Activated naive CD4-positive, alpha-beta T cell treated with anti-CD3 and anti-CD28 coated beads, Interleukin-2, amount 50 U/mL, for 24 hours (primary cell): ENCODE measurements at regions not wholly inside any gene's neighbourhood (a gene's known extent, or its start where the extent isn't known, plus 50 kb on each side); places are given as distances from the start of the nearest gene placed in this dataset.

ENCODE experiments used
- H3K27ac Mint-ChIP-seq: one replicate; pipeline ENCODE4 v1.8.0; 2021; ENCODE audit warnings: mild to moderate bottlenecking, mixed read lengths
- H3K27me3 Mint-ChIP-seq: one replicate; pipeline ENCODE4 v1.8.0; 2021; ENCODE audit warnings: mixed read lengths
- H3K36me3 Mint-ChIP-seq: one replicate; pipeline ENCODE4 v1.8.0; 2021; ENCODE audit warnings: mixed read lengths
- H3K4me1 Mint-ChIP-seq: one replicate; pipeline ENCODE4 v1.8.0; 2021; ENCODE audit warnings: mixed read lengths
- H3K4me3 Mint-ChIP-seq: one replicate; pipeline ENCODE4 v1.8.0; 2021; ENCODE audit warnings: mild to moderate bottlenecking, mixed read lengths
- H3K9me3 Mint-ChIP-seq: one replicate; pipeline ENCODE4 v1.8.0; 2021; ENCODE audit warnings: mixed read lengths

DNA sequence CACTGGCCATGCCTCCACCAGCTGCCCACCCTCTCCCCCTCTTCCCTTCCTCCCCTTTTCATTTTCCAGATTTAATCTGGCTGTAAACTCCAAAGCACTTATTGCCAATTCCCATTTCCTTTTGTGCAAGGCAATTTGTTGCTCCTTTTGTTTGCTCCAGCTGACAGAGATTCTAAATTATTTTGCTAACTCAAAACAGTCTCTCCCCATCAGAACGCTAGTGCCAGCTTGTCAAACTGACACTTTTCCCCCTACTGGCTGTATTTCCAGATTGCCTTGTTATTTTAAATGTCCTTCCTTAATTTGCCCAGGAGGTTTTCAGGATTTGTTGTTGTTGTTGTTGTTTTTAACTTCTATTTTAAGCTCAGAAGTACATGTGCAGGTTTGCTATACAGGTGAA is 57.0 kb upstream of the PAK1 start:
- Mint-ChIP-seq H3K9me3 (no peaks in the 10 kb centered on the region), H3K27ac (no peak overlapping the region), H3K36me3 (no peaks in the 10 kb centered on the region), H3K4me1 (no peaks in the 10 kb centered on the region), H3K27me3 (peaks cover 1% of the 10 kb centered on the region), H3K4me3 (no peak overlapping the region)

DNA sequence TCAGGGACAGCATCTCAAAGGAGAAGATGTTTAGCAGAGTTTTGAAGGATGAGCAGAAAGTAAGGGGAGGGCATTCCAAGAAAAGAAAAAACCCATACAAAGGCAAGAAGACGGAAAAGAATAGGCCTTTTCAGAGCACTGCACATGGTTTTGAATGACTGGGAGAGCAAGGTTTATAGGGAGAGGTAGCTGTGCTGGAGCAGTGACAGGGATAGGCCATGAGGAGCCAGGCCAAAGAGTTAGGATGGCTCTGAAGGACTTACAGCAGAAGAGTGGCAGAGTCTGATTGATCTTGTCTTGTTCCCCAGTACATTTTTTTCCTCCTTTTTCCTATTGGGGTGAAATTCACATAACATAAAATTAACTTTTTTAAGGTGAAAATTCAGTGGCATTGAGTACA is 55.8 kb upstream of the PAK1 start:
- Mint-ChIP-seq H3K4me1 (no peaks in the 10 kb centered on the region), H3K36me3 (no peaks in the 10 kb centered on the region), H3K27me3 (peaks cover 1% of the 10 kb centered on the region), H3K27ac (no peak overlapping the region), H3K4me3 (no peak overlapping the region), H3K9me3 (no peaks in the 10 kb centered on the region)

DNA sequence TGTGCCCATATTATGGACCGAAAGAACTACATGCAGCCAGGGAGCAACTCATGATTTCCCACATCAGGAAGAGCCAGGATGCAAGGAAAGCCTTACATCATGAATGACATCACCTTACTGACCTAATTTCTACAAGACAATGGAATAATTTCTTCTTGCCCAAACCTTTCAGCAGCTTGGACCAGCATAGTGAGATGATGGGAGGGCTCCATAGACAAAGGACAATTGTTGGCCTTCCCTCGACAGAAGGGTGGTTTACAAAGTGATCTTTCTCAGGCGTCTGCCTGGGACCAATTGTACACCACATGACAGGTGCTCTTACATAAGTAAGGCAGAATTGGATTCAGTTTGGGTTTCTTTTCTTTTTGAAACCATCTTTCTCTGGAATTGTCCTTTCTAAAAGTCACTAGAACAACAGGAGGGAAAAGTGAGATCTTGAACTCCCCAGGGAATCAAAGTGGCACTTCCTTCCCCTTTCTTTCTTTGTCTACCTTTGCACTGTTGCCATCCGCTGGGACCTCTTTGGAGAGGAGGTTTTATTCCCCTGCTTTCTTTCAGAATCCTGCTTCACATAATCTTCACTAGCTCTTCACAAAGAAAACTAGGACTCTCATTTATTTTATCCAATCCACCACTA is 51.7 kb upstream of the PAK1 start:
- H3K9me3 Mint-ChIP-seq = no peaks in the 10 kb centered on the region
- H3K4me1 Mint-ChIP-seq = no peaks in the 10 kb centered on the region
- no peaks in the 10 kb centered on the region for H3K36me3 Mint-ChIP-seq
- H3K27ac Mint-ChIP-seq = peak overlapping the region; percentile 19
- H3K4me3 Mint-ChIP-seq = no peak overlapping the region
- H3K27me3 Mint-ChIP-seq = no peaks in the 10 kb centered on the region

DNA sequence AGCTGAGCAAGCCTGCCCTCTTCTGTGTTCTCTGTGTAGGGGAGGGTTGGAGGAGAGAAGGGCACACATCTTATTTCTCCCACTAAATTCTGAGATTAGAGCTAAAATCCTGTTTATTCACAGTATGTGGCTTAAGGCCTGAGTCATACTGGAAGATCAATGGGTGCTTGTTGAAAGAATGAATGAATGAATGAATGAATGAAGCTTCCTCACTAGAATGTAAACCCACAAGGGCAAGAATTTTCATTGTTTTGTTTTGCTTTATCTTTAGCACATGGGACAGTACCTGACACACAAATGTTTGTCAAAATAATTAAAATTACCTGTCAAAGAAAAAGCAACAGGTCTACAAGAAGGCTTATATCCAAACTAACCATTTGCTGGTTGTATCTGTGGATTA is 50.6 kb upstream of the PAK1 start:
- Mint-ChIP-seq H3K9me3 (no peaks in the 10 kb centered on the region), H3K27me3 (no peaks in the 10 kb centered on the region), H3K36me3 (no peaks in the 10 kb centered on the region), H3K27ac (no peak overlapping the region), H3K4me3 (no peak overlapping the region), H3K4me1 (no peaks in the 10 kb centered on the region)

DNA sequence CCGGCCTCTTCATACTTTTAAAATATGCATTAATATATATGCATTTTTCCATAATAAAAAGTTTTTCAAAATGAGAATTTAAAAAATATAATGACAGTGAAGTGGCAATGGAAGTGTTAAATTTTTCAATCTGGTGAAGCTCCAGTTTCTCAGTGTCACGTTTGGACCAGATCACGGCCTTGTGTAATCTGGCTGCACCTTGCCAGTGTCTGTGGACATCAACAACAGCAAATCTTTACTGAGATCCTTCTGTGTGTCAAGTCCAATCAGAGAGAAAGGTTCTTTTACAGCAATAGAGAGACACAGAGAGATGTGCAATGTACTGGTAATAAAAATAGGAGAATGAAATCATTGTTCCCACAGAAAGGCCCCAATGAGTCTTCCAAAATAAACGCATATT is 49.8 kb upstream of the PAK1 start:
- no peaks in the 10 kb centered on the region for H3K9me3 Mint-ChIP-seq
- no peaks in the 10 kb centered on the region for H3K27me3 Mint-ChIP-seq
- no peak overlapping the region for H3K27ac Mint-ChIP-seq
- no peaks in the 10 kb centered on the region for H3K4me1 Mint-ChIP-seq
- no peak overlapping the region for H3K4me3 Mint-ChIP-seq
- no peaks in the 10 kb centered on the region for H3K36me3 Mint-ChIP-seq
